H9 (cell line): ENCODE measurements at regions not wholly inside any gene's neighbourhood (a gene's known extent, or its start where the extent isn't known, plus 50 kb on each side); places are given as distances from the start of the nearest gene placed in this dataset.

Experiments used
- DNase-seq: peaks from one replicate; pipeline ENCODE4 v3.0.0-alpha.2; 2017
- H2AFZ ChIP-seq: one replicate; pipeline ENCODE4 v1.6.1; 2013; ENCODE audit warnings: mild to moderate bottlenecking, low read length, control low read depth, moderate library complexity
- H2AK5ac ChIP-seq: 2 replicates; pipeline ENCODE4 v1.6.1; 2013; ENCODE audit warnings: low read length, control low read depth, mixed read lengths; ENCODE audit not compliant: insufficient read length
- H2BK120ac ChIP-seq: one replicate; pipeline ENCODE4 v1.6.1; 2013; ENCODE audit warnings: low read depth, mild to moderate bottlenecking, low read length, control low read depth, inconsistent platforms; ENCODE audit not compliant: poor library complexity, severe bottlenecking
- H2BK12ac ChIP-seq: 2 replicates; pipeline ENCODE4 v1.6.1; 2013; ENCODE audit warnings: low read length, control low read depth, mixed read lengths, low read depth; ENCODE audit not compliant: insufficient read length
- H2BK15ac ChIP-seq: 2 replicates; pipeline ENCODE4 v1.6.1; 2013; ENCODE audit warnings: low read depth, low read length, control low read depth
- H2BK20ac ChIP-seq: one replicate; pipeline ENCODE4 v1.6.1; 2013; ENCODE audit warnings: low read depth, mild to moderate bottlenecking, low read length, control low read depth, inconsistent platforms; ENCODE audit not compliant: poor library complexity, severe bottlenecking
- H2BK5ac ChIP-seq: 2 replicates; pipeline ENCODE4 v1.6.1; 2013; ENCODE audit warnings: low read length, control low read depth, mixed read lengths; ENCODE audit not compliant: insufficient read length
- H3K14ac ChIP-seq: 2 replicates; pipeline ENCODE4 v1.6.1; 2013; ENCODE audit warnings: low read length, control low read depth; ENCODE audit not compliant: insufficient read depth
- H3K18ac ChIP-seq: 2 replicates; pipeline ENCODE4 v1.6.1; 2013; ENCODE audit warnings: low read depth, mild to moderate bottlenecking, mixed read lengths, low read length, control low read depth; ENCODE audit not compliant: insufficient read length
- H3K23ac ChIP-seq: 2 replicates; pipeline ENCODE4 v1.6.1; 2013; ENCODE audit warnings: low read length, control low read depth, mixed read lengths, low read depth; ENCODE audit not compliant: insufficient read length
- H3K23me2 ChIP-seq: 2 replicates; pipeline ENCODE4 v1.6.1; 2013; ENCODE audit warnings: low read depth, mild to moderate bottlenecking, mixed read lengths, low read length, control low read depth; ENCODE audit not compliant: insufficient read length, poor library complexity, severe bottlenecking
- H3K27ac ChIP-seq: 2 replicates; pipeline ENCODE4 v1.5.1; 2013; ENCODE audit warnings: low read length, control low read depth, mixed read lengths, low read depth; ENCODE audit not compliant: insufficient read length
- H3K27me3 ChIP-seq: 2 replicates; pipeline ENCODE4 v1.6.1; 2013; ENCODE audit warnings: low read length, control low read depth, inconsistent platforms; ENCODE audit not compliant: insufficient read depth
- H3K4ac ChIP-seq: 2 replicates; pipeline ENCODE4 v1.6.1; 2013; ENCODE audit warnings: low read depth, mild to moderate bottlenecking, control low read depth, inconsistent platforms, low read length, moderate library complexity
- H3K4me1 ChIP-seq: 2 replicates; pipeline ENCODE4 v1.6.1; 2013; ENCODE audit warnings: low read length, control low read depth, inconsistent platforms; ENCODE audit not compliant: insufficient read depth
- H3K4me2 ChIP-seq: 2 replicates; pipeline ENCODE4 v1.6.1; 2013; ENCODE audit warnings: low read length, control low read depth, mixed read lengths; ENCODE audit not compliant: insufficient read length, insufficient read depth
- H3K56ac ChIP-seq: 2 replicates; pipeline ENCODE4 v1.6.1; 2013; ENCODE audit warnings: low read depth, mild to moderate bottlenecking, mixed read lengths, low read length, control low read depth; ENCODE audit not compliant: insufficient read length
- H3K79me1 ChIP-seq: 2 replicates; pipeline ENCODE4 v1.6.1; 2013; ENCODE audit warnings: low read depth, mild to moderate bottlenecking, moderate library complexity, low read length, control low read depth, inconsistent platforms; ENCODE audit not compliant: insufficient read depth, poor library complexity, severe bottlenecking
- H3K79me2 ChIP-seq: 2 replicates; pipeline ENCODE4 v1.6.1; 2013; ENCODE audit warnings: low read length, control low read depth, inconsistent platforms; ENCODE audit not compliant: insufficient read depth
- H3K9ac ChIP-seq: 2 replicates; pipeline ENCODE4 v1.6.1; 2013; ENCODE audit warnings: low read length, control low read depth, mixed read lengths; ENCODE audit not compliant: insufficient read length; ENCODE audit errors: extremely low read depth
- H3K9me3 ChIP-seq: one replicate; pipeline ENCODE4 v1.6.1; 2013; ENCODE audit warnings: low read depth, low read length, inconsistent platforms; ENCODE audit not compliant: control insufficient read depth
- H3T11ph ChIP-seq: one replicate; pipeline ENCODE4 v1.6.1; 2013; ENCODE audit warnings: mild to moderate bottlenecking, low read length, control low read depth, inconsistent platforms
- H4K20me1 ChIP-seq: one replicate; pipeline ENCODE4 v1.6.1; 2013; ENCODE audit not compliant: control insufficient read depth, insufficient read length, insufficient read depth
- H4K5ac ChIP-seq: 2 replicates; pipeline ENCODE4 v1.6.1; 2013; ENCODE audit warnings: low read depth, mild to moderate bottlenecking, mixed read lengths, low read length, control low read depth; ENCODE audit not compliant: insufficient read length
- H4K8ac ChIP-seq: replicated peaks from 2 replicates; pipeline ENCODE4 v1.6.1; 2013; ENCODE audit warnings: low read length, control low read depth, mixed read lengths, low read depth; ENCODE audit not compliant: insufficient read length
- H4K91ac ChIP-seq: 2 replicates; pipeline ENCODE4 v1.6.1; 2013; ENCODE audit warnings: low read depth, mild to moderate bottlenecking, moderate library complexity, mixed read lengths, low read length, control low read depth; ENCODE audit not compliant: insufficient read length
- H3K27ac Mint-ChIP-seq, 3 experiments: 2 replicates in 2 of 3; 3 replicates in 1 of 3; pipeline ENCODE4 v1.8.0; 2020 to 2021; ENCODE audit warnings: mixed read lengths in 3 of 3, mild to moderate bottlenecking in 1 of 3, moderate library complexity in 1 of 3
- H3K27me3 Mint-ChIP-seq: 2 replicates; pipeline ENCODE4 v1.8.0; 2021; ENCODE audit warnings: low read depth, mild to moderate bottlenecking, moderate library complexity, mixed read lengths
- H3K36me3 Mint-ChIP-seq, 3 experiments: 2 replicates in 2 of 3; 3 replicates in 1 of 3; pipeline ENCODE4 v1.8.0; 2020 to 2021; ENCODE audit warnings: low read depth in 3 of 3, mixed read lengths in 3 of 3; ENCODE audit not compliant: insufficient read depth in 1 of 3
- H3K4me1 Mint-ChIP-seq, 2 experiments: 2 replicates each; pipeline ENCODE4 v1.8.0; 2020; ENCODE audit warnings: mixed read lengths in 2 of 2
- H3K4me3 Mint-ChIP-seq, 2 experiments: 2 replicates in 1 of 2; 3 replicates in 1 of 2; pipeline ENCODE4 v1.8.0; 2020 to 2021; ENCODE audit warnings: mild to moderate bottlenecking in 2 of 2, mixed read lengths in 2 of 2, moderate library complexity in 1 of 2
- H3K9me3 Mint-ChIP-seq, 2 experiments: 2 replicates in 1 of 2; 3 replicates in 1 of 2; pipeline ENCODE4 v1.8.0; 2020; ENCODE audit warnings: mild to moderate bottlenecking in 2 of 2, mixed read lengths in 2 of 2, moderate library complexity in 1 of 2
- CTCF ChIP-seq: fragments of 200-600 bp; sonication (generic); conservative IDR thresholded peaks from 3 replicates; pipeline ENCODE4 v1.8.0; 2021; ENCODE audit warnings: antibody characterized with exemption, mild to moderate bottlenecking
- WGBS: extraction: QIAGEN DNeasy Blood & Tissue Kit; methylation state at CpG from one replicate; pipeline ENCODE4 v1.1.7; 2013; ENCODE audit warnings: missing lambda C conversion rate, low lambda C conversion rate, mixed read lengths; ENCODE audit not compliant: insufficient read length; ENCODE audit errors: extremely low coverage; 5-methylcytosine and 5-hydroxymethylcytosine counted together

- Histone ChIP-seq H4K91ac (no peak overlapping the region), H3K9me3 (no peaks in the 10 kb centered on the region), H2AK5ac (no peak overlapping the region), H3K4me2 (no peak overlapping the region), H2BK15ac (no peak overlapping the region), H3K4ac (no peak overlapping the region), H3K23ac (no peak overlapping the region), H3K4me1 (no peaks in the 10 kb centered on the region), H3K14ac (no peak overlapping the region), H2BK5ac (no peak overlapping the region), H3K27me3 (no peaks in the 10 kb centered on the region), H4K5ac (no peak overlapping the region), H3K27ac (no peak overlapping the region), H3T11ph (no peak overlapping the region), H2BK120ac (no peak overlapping the region), H3K79me1 (no peaks in the 10 kb centered on the region), H2BK12ac (no peak overlapping the region), H3K9ac (no peak overlapping the region), H3K18ac (no peak overlapping the region), H2BK20ac (no peak overlapping the region), H3K23me2 (no peaks in the 10 kb centered on the region), H3K56ac (no peak overlapping the region), H4K20me1 (no peaks in the 10 kb centered on the region), H4K8ac (no peak overlapping the region), H2AFZ (no peak overlapping the region), H3K79me2 (no peaks in the 10 kb centered on the region)
- Mint-ChIP-seq H3K9me3 (peaks cover 4 to 5% of the 10 kb centered on the region in 2 experiments; a peak in 4 of 5 replicates), H3K27me3 (no peaks in the 10 kb centered on the region), H3K27ac (no peak overlapping the region), H3K4me1 (peaks cover 4% of the 10 kb centered on the region in 2 experiments; a peak in 3 of 4 replicates), H3K4me3 (no peak overlapping the region), H3K36me3 (peaks cover 0 to 4% (median 3%) of the 10 kb centered on the region in 3 experiments; a peak in 5 of 7 replicates)
- no peak for TF ChIP-seq CTCF
- no peak for DNase-seq
- no CpG with 5 or more reads among the region's 5 CpGs for WGBS
Observed at GRCh38 chr21:16624479-16625118, 888.2 kb upstream of the CXADR start.
